ENCODE measurements at regions not wholly inside any gene's neighbourhood (a gene's known extent, or its start where the extent isn't known, plus 50 kb on each side); places are given as distances from the start of the nearest gene placed in this dataset.

GRCh38 chr1:228899421-228899956, 164.2 kb downstream of the RHOU start:
- DNase-seq, result no peak

DNA sequence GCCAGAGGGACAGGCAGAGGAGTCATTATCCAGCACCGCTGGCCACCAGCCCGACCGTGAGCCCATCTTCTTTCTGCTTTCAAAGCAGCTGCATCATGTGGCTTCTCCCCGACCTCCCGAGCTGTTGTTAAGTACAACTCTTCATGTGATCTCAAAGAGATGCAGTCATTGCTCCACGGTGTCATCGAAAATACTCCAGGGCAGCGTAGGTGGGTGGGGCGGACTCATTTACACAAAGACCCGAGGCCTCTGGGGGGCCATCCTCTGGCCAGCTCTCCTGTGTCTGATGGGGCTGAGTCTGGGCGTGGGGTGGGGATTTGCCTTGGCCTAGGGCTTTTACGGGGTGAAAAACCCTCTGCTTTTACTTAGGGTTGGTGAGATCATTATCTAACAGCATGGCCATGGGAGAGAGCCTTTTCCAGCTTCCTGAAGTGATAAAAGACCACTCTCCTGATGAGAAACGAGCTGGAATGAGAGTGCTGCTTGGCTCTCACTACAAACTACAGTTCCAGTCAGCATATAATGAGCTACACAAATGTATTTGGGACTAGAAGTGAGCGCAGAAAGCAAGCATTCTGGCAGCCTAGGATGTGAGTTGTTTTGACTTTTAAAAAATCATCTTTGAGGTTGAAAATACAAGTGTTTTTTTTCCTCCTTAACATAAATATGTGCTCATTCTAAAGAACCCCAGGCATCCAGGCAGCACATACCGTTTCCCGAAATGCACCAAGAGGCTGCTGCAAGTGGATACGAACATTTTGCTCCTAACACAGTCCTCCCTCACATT, 165.0 kb downstream of the RHOU start:
- DNase-seq, result no peak

DNA sequence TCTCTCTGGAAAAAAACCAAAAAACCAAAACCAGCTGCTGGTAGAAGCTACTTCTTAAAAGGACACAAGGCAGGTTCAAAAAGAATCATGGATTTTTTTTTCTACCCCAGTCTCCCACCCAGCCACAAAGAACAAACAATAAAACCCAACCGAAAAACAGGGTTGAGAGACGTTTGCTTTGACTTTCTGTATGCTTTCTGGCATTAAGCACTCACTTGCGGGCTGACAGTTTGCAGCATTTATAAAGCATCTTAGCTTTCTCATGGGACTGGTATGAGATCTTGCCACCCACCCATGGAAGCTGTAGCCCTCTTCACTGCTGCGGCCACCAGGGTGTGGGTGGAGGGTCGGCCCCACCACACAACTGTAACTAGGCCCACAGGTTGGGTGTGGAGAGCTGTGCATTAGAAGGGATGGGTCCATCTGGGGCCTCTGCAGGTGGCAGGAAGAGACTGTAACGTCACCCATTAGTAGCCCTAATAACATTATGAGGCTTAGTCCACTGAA, 165.7 kb downstream of the RHOU start:
- no peak for DNase-seq

DNA sequence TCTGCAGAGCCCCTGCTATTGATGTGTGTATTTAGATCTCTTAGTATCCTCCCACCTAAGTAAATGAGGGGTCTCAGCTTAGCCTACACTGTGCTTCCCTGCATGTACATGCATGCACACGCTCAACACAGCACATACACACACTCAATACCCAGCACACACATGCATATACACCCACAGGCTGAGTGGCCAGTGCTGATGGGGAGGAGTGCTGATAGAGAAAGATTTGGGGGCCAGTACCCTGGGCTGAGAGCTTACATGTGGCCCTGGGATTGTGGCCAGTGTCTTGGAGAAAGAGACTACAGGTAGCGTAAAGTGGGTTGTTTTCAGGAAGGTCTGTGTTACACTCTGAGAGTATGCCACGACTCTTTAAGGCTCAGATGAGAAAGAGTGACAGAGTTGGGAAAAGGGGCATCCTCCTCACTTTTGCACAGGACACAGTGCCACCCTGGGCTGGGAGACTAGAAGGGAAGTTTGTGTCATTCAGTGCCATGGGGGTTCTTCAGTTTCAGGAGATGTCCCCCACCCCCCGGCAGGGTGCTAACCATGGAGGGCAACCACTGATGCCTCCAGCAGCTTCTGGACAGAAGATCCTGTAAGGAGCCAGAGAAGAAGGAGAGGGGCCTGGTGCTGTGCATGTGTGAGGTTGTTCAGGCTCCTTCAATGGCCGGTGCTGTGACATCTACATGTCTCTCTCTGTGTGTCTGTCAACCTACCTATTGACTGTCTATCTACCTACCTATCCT, 166.8 kb downstream of the RHOU start:
- DNase-seq, result no peak

DNA sequence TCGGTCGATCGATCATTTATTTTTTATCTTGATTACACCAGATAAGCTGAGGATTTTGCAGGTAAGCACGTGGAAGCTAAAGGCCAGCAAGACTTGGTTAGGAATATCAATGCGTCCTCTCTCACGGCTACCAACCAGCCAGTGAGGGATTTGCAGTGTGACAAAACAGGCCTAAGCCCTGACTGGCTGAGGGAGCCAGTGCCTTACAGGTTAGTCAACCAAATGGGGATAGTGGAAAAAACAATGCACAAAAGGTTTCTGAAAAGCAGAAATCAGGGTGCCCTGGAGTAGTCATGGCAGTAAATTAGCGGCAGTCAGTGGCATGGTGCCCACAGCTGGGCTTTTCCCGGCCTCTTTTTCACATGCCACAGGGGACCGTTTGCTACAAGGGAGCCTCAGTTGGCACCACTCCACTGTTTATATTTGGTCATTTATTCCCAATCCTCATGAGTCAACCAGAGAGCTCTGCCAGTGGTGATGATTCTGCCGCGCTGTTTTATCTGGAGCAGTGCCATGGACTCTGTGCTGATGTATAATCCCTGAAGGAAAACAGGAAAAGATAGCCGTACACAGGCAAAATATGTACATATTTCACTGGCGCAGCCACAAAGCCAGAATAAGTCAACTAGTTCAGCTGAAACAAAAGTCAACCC, 167.6 kb downstream of the RHOU start:
- no peak for DNase-seq

GRCh38 chr1:228903434-228904071, 168.3 kb downstream of the RHOU start:
- DNase-seq, result no peak

DNA sequence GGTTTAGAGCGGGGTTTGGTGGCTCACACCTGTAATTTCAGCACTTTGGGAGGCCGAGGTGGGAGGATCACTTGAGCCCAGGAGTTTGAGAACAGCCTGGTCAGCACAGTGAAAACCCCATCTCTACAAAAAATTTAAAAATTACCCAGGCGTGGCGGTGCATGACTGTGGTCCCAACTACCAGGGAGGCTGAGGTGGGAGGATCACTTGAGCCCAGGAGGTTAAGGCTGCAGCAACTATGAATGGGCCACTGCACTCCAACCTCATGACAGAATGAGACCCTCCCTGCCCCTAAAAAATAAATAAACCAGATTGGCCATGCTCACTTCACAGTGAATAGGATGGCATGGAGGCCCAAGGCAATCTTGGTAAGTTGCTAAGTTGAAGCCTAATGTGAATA, 168.9 kb downstream of the RHOU start:
- DNase-seq, result no peak

DNA sequence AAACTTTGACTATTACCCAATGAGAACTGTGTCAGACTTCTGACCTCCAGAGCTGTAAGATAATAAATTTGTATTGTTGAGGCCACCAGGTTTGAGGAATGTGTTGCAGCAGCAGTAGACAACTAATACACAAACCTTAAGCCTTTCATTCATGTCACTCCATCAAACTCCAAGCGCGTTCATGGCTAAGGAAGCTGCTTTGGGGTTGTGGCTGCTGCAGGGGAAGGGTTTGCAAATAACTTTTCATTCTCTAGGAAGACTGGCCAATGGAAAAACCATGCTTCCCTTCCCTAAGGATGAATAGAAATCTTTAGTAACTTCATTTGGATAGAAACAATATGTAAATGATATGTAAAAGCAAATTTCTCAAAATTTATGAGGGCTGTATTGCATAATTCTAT, 170.4 kb downstream of the RHOU start:
- DNase-seq, result no peak

GRCh38 chr1:228906223-228906860, 171.1 kb downstream of the RHOU start:
- DNase-seq, result no peak

DNA sequence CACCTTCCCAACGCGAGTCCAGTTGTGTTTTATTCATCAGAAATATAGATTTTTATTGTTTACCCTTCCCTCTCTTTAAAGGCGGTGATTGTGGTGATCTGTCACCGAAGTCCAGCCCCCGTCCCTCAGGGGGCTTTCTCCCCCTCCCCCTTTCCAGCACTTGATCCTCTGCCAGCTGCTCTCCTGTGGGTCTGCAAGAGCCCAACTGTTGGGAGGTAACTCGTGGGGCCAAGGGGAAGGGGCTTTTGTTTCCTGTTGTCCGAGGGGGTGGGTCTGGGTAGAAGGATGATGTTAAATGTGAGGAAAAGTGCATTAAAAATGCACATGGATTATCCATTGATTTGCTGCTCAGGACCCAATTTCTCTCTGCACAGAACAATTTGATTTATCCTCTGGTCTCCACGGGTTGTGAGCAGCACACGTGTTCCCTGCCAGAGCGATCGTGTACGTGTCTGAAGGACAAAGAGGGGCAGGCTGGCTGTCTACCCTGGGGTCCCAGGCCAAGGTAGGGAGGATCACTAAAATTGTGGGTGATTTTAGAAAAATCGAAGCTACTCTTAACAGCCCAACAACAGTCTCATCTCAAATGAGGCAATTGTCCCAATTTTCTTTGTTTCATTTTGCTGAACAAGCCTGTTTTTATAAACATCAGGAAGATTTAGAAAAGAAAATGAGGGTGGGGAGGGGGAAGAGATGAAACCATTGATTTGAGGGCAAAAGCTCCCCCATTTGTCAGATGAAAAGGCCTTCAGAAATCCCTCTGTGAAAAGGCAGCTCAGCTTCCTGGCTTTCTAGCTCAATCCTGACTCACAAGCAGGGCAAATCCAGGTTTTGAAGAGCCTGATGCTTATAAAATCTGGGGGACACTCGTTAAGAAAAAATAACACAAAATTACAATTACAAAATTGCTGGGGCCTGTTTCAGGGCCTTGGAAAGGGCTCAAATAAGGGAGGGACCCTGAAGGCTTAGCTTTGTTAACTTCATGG, 176.2 kb downstream of the RHOU start:
- no peak for DNase-seq

DNA sequence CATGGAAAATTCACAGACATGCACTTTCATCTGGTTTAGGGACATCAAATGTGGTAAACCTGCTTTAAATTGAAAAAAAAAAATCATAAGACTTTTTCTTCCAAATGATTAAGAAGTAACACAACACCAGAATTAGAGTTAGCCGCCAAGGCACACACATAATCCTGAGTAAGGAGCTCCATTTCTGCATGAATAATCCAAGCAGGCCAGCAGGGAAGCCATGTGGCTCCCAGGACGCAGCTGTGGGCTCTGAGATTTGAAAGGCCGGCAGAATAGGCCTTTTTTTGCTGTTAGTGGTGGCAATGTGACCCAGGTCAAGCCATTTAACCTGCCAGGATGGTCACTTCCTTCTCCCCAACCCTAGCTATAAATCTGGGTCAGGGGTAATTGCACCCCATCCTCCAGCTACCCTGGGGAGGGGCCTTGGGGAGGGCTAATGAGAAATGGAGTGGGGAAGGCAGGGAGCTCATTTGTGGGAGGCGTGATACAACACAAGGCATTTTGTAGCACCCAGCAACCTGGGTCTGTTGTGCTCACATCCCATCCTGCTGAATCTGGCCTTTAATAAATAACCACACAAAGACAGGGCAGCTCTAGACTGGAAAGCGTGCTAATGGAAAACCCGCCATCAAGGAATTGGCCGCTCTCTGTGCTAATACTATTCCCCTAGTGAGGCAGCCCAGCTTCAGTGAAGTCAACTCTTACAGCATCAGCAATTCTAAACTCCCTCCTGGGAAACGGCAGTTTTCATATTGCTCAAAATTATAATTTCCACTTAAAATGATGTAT, 178.5 kb downstream of the RHOU start:
- no peak for DNase-seq

DNA sequence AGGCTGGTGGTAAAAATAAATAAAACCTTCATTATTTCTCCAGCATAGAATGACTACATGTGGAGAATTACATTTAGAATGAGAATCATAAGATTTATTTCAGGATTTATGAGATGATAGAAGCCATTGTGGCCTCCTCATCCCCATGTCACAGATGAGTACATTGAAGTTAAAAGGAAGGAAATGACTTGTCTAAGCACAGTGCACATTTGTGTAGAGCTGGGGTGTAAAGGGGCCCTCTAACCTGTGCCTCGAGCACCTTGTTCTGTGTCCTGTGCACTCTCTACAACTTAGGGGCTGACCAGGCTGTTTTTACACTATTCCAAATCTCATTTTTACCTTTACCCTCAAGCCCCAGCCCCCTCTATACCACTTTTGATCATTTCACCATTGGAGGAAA, 179.4 kb downstream of the RHOU start:
- DNase-seq, result no peak

DNA sequence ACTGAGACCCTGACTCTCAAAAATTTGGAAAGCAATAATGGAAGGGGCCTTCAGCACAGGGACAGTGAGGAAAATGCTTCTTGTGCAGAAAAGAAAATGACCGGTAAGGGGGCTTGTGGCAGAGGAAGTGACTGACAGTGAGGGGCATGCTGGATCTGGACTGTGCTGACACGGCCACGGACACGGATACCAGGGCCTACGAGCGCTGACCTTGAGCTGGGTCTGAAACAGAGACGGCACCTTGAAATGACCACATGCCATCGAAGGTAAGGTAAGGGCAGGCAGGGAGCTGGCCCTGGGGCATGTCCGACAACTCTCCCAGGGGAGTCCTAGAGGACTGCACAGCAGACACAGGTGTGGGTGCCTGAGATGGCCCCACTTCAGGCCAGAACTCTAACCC, 182.1 kb downstream of the RHOU start:
- no peak for DNase-seq

DNA sequence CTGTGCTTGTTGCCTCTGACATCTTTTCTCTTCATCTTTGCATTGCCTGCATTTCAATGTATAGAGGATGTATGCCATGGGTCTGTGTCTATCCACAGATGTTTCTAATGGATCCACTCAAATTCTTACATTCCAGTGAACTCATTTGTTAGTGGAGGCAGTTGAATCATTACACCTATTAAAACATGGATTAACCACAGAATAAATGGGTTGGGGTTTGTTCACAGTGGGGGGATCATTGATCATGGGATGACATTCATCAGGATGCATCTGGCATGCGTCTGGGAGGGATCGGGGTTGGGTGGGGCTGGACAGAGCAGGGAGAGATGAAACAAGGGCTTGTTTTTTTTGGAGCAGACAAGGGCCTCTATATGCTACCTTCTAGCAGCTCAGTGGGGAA, 182.5 kb downstream of the RHOU start:
- DNase-seq, result no peak

GRCh38 chr1:228918335-228918734, 183.1 kb downstream of the RHOU start:
- no peak for DNase-seq

GRCh38 chr1:228919914-228920313, 184.6 kb downstream of the RHOU start:
- no peak for DNase-seq

- DNase-seq, result no peak
These were observed 185.6 kb downstream of the RHOU start for GRCh38 chr1:228920831-228921230.

GRCh38 chr1:228921481-228921880, 186.2 kb downstream of the RHOU start:
- peak; percentile 6 for DNase-seq

DNA sequence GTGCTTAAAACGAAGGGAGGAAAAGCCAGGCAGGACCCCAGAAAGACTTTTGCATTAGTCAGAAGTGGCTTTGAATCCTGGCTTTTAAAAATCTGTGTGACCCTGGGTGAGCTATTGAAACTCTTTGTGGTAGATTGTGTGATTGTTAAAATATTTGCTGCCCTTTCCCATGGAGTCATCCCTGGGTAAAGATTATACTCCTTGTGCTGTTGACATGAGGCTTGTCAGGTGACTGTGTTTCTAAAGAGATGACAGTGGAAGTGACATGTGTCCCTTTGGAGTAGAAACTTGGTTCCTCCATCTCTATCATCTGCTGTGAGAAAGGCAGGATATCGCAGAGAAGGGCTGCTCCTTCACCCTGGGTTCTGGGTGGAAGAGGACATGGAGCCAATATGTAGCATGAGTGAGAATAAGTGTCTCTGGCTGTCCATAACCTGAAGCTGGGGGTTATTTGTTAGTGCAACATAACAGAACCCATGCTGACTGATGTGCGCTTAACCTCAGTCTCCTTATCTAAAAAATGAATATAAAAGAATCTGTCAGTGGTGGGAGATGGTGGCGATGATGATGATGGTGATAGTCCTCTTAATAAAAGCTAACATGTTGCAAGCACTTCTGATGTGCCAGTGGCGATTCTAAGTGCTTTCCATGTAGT, 187.6 kb downstream of the RHOU start:
- DNase-seq, result no peak

Measured in CD4-positive, alpha-beta T cell treated with Interleukin-10 for 1 hour (primary cell).